ENCODE measurements at regions not wholly inside any gene's neighbourhood (a gene's known extent, or its start where the extent isn't known, plus 50 kb on each side); places are given as distances from the start of the nearest gene placed in this dataset.

GRCh38 chr9:30125881-30126280 is 2258.6 kb upstream of the ACO1 start:
- no peak overlapping the region for H3K23ac ChIP-seq (ENCODE audit: insufficient read length)
- no peaks in the 10 kb centered on the region for H4K20me1 ChIP-seq (replicated peaks in 1 of 2; ENCODE audit: control insufficient read depth in 1 of 2, insufficient read depth in 2 of 2, low read length in 2 of 2)
- CTCF ChIA-PET (ENCODE audit: partially characterized antibody), result no interaction called here
- H4K5ac ChIP-seq (ENCODE audit: insufficient read length, low read depth, low read length), result no peak overlapping the region
- no peaks in the 10 kb centered on the region for H3K9me3 ChIP-seq (ENCODE audit: insufficient read depth in 2 of 2, low read depth in 1 of 2, low read length in 1 of 2)
- POLR2A ChIA-PET (ENCODE audit: partially characterized antibody), result no interaction called here
- no peaks in the 10 kb centered on the region for H3K27me3 ChIP-seq (replicated peaks in 1 of 4; ENCODE audit: control insufficient read depth in 3 of 4, extremely low read depth in 1 of 4, insufficient read depth in 3 of 4, low read length in 3 of 4)
- no peak overlapping the region for H2BK20ac ChIP-seq (ENCODE audit: low read length)
- H3K23me2 ChIP-seq (ENCODE audit: low read depth, low read length), result no peaks in the 10 kb centered on the region
- no peak overlapping the region for H3K4ac ChIP-seq (replicated peaks; ENCODE audit: insufficient read length, low read depth, low read length)
- no peak overlapping the region for H4K8ac ChIP-seq (ENCODE audit: extremely low read depth, insufficient read depth, low read length)
- no peak overlapping the region for H2BK120ac ChIP-seq (replicated peaks; ENCODE audit: low read depth, low read length)
- H2BK5ac ChIP-seq (ENCODE audit: low read depth, low read length), result no peak overlapping the region
- H2AFZ ChIP-seq (ENCODE audit: low read length), result no peak overlapping the region
- no peaks in the 10 kb centered on the region; a peak in 1 of 7 replicates for H3K4me1 ChIP-seq (replicated peaks in 1 of 4; ENCODE audit: control insufficient read depth in 3 of 4, insufficient read depth in 4 of 4, low read length in 3 of 4)
- H2AK5ac ChIP-seq (ENCODE audit: low read depth, low read length), result no peak overlapping the region
- H3K4me3 ChIP-seq (ENCODE audit: extremely low read depth in 1 of 4, insufficient read depth in 2 of 4, low read depth in 3 of 4, low read length in 4 of 4), result no peak overlapping the region
- no peak for FAIRE-seq
- no peaks in the 10 kb centered on the region for H3K36me3 ChIP-seq (ENCODE audit: control insufficient read depth in 2 of 4, insufficient read depth in 4 of 4, low read length in 3 of 4)
- no peak overlapping the region for H3K9ac ChIP-seq (replicated peaks in 1 of 4; ENCODE audit: extremely low read depth in 1 of 4, low read depth in 3 of 4, low read length in 3 of 4)
- H3K18ac ChIP-seq (ENCODE audit: extremely low read depth, low read length), result no peak overlapping the region
- no peak for DNase-seq (ENCODE audit: low read depth in 1 of 2, low spot score in 2 of 2)
- H3K4me2 ChIP-seq (ENCODE audit: insufficient read depth in 1 of 2, low read depth in 2 of 2, low read length in 2 of 2), result no peak overlapping the region
- no peak overlapping the region for H3K14ac ChIP-seq (ENCODE audit: insufficient read length)
- H3K79me2 ChIP-seq (ENCODE audit: control insufficient read depth in 1 of 2, insufficient read depth in 2 of 2, low read length in 2 of 2), result no peaks in the 10 kb centered on the region
- H2BK15ac ChIP-seq (ENCODE audit: low read length), result no peak overlapping the region
- no peak for TF ChIP-seq RBBP5 (IDR thresholded peaks at IDR 0.05; ENCODE audit: borderline replicate concordance, low read depth, low read length)
- TF ChIP-seq ASH2L (IDR thresholded peaks at IDR 0.05; ENCODE audit: low read length), result no peak
- TF ChIP-seq GTF2F1 (IDR thresholded peaks at IDR 0.05; ENCODE audit: borderline replicate concordance, low read depth, low read length), result no peak
- no peak for TF ChIP-seq CREB1 (IDR thresholded peaks at IDR 0.05)
- TF ChIP-seq RAD21 (IDR thresholded peaks at IDR 0.05 in 1 of 2, conservative IDR thresholded peaks at IDR 0.05 in 1 of 2; ENCODE audit: low read depth in 2 of 2, low read length in 2 of 2), result no peak
- no peak for TF ChIP-seq CHD2 (IDR thresholded peaks at IDR 0.05; ENCODE audit: low read length)
- no peak for TF ChIP-seq SAP30 (IDR thresholded peaks at IDR 0.05; ENCODE audit: insufficient read depth, insufficient replicate concordance, low read length)
- no peak for TF ChIP-seq JUND (IDR thresholded peaks at IDR 0.05; ENCODE audit: low read length)
- no peak for TF ChIP-seq CTCF (IDR thresholded peaks at IDR 0.05; ENCODE audit: control extremely low read depth in 1 of 3, insufficient read depth in 1 of 3, low read depth in 1 of 3, low read length in 3 of 3)
- TF ChIP-seq TEAD4 (IDR thresholded peaks at IDR 0.05; ENCODE audit: low read depth, low read length), result no peak
- TF ChIP-seq NANOG (IDR thresholded peaks at IDR 0.05; ENCODE audit: insufficient read depth, low read depth, low read length, poor library complexity, severe bottlenecking), result no peak
- TF ChIP-seq MAX (IDR thresholded peaks at IDR 0.05), result no peak
- no peaks in the 10 kb centered on the region for H3K79me1 ChIP-seq (ENCODE audit: low read depth, low read length)
- H3K27ac ChIP-seq (ENCODE audit: low read depth, low read length), result no peak overlapping the region
- no peak overlapping the region for H4K91ac ChIP-seq (replicated peaks; ENCODE audit: insufficient read length, low read length)
- H3K56ac ChIP-seq (replicated peaks; ENCODE audit: insufficient read length, low read depth, low read length), result no peak overlapping the region
- no peak overlapping the region for H2BK12ac ChIP-seq (ENCODE audit: low read depth, low read length)
